SK-N-SH (cell line): ENCODE measurements at regions not wholly inside any gene's neighbourhood (a gene's known extent, or its start where the extent isn't known, plus 50 kb on each side); places are given as distances from the start of the nearest gene placed in this dataset.

Experiments used
- CTCF ChIA-PET: fragments of 300-600, 350-600 bp; formaldehyde crosslinking; extraction: SDS; loops from one replicate; lab custom pipeline; 2021; lab: Yijun Ruan, JAX
- POLR2A ChIA-PET: fragments of 350-600 bp; sonication (Branson Sonifier 250); formaldehyde crosslinking; extraction: SDS; loops from one replicate; lab custom pipeline; 2020; ENCODE audit warnings: antibody characterized with exemption, inconsistent platforms; lab: Yijun Ruan, JAX
- DNase-seq: peaks from one replicate; pipeline ENCODE4 v3.0.0; 2012
- H2AFZ ChIP-seq: fragments of 200-600 bp; sonication (generic); 2 replicates; pipeline ENCODE4 v1.8.1; 2016; ENCODE audit warnings: antibody characterized with exemption, mild to moderate bottlenecking, low read depth
- H3F3A ChIP-seq: fragments of 200-600 bp; sonication (generic); replicated peaks from 2 replicates; pipeline ENCODE3; 2016; ENCODE audit warnings: antibody characterized with exemption, mild to moderate bottlenecking; ENCODE audit not compliant: insufficient read depth
- H3K27ac ChIP-seq, 2 experiments: fragments of 200-500 bp in 1 of 2; fragments of 200-600 bp in 1 of 2; sonication (Bioruptor generic) in 1 of 2; sonication (generic), shearing (Covaris generic) in 1 of 2; 2 replicates each; pipeline versions ENCODE4 v1.5.1 to v1.6.1; 2014 to 2016; ENCODE audit warnings: low read depth in 2 of 2, inconsistent platforms in 1 of 2, low read length in 1 of 2, mild to moderate bottlenecking in 1 of 2, mixed read lengths in 1 of 2
- H3K27me3 ChIP-seq: fragments of 200-600 bp; sonication (generic), shearing (Covaris generic); 2 replicates; pipeline ENCODE4 v1.6.1; 2016; ENCODE audit warnings: mixed run types; ENCODE audit not compliant: insufficient read depth
- H3K36me3 ChIP-seq, 2 experiments: fragments of 200-500 bp in 1 of 2; fragments of 200-600 bp in 1 of 2; sonication (Bioruptor generic) in 1 of 2; sonication (generic) in 1 of 2; replicated peaks in 1 of 2; 2 replicates each; pipeline versions ENCODE3 to v1.5.1; 2014 to 2016; ENCODE audit warnings: low read length in 1 of 2, mild to moderate bottlenecking in 1 of 2; ENCODE audit not compliant: insufficient read depth in 2 of 2, control insufficient read depth in 1 of 2
- H3K4me1 ChIP-seq, 2 experiments: fragments of 200-500 bp in 1 of 2; fragments of 200-600 bp in 1 of 2; sonication (Bioruptor generic) in 1 of 2; sonication (generic), shearing (Covaris generic) in 1 of 2; 2 replicates each; pipeline versions ENCODE4 v1.5.1 to v1.6.1; 2014 to 2016; ENCODE audit warnings: low read depth in 1 of 2, low read length in 1 of 2, mixed run types in 1 of 2; ENCODE audit not compliant: insufficient read depth in 2 of 2, control insufficient read depth in 1 of 2
- H3K4me2 ChIP-seq: fragments of 200-600 bp; sonication (generic), shearing (Covaris generic); 2 replicates; pipeline ENCODE4 v1.6.1; 2017; ENCODE audit warnings: mixed run types
- H3K4me3 ChIP-seq, 2 experiments: fragments of 200-500 bp in 1 of 2; fragments of 200-600 bp in 1 of 2; sonication (Bioruptor generic) in 1 of 2; sonication (generic), shearing (Covaris generic) in 1 of 2; 2 replicates each; pipeline versions ENCODE4 v1.5.1 to v1.8.1; 2014 to 2016; ENCODE audit warnings: low read depth in 2 of 2, inconsistent platforms in 1 of 2, low read length in 1 of 2, mild to moderate bottlenecking in 1 of 2, mixed read lengths in 1 of 2, moderate library complexity in 1 of 2
- H3K79me2 ChIP-seq: fragments of 200-600 bp; sonication (generic); 2 replicates; pipeline ENCODE4 v1.8.1; 2017; ENCODE audit warnings: mild to moderate bottlenecking; ENCODE audit not compliant: insufficient read depth
- H3K9ac ChIP-seq: fragments of 200-600 bp; sonication (generic); 2 replicates; pipeline ENCODE4 v1.6.1; 2017; ENCODE audit warnings: mixed run types
- H3K9me2 ChIP-seq: fragments of 200-600 bp; sonication (generic); 2 replicates; pipeline ENCODE4 v1.6.1; 2017; ENCODE audit warnings: mixed run types
- H3K9me3 ChIP-seq: fragments of 200-600 bp; sonication (generic); 2 replicates; pipeline ENCODE4 v1.6.1; 2017; ENCODE audit warnings: mixed run types, mild to moderate bottlenecking, moderate library complexity
- H4K20me1 ChIP-seq: fragments of 200-600 bp; sonication (generic); 2 replicates; pipeline ENCODE4 v1.6.1; 2017; ENCODE audit warnings: mild to moderate bottlenecking, mixed run types; ENCODE audit not compliant: insufficient read depth
- EP300 ChIP-seq, 2 experiments: IDR thresholded peaks; 2 replicates each; pipeline versions ENCODE4 v1.4.0 to v1.6.1; 2012; ENCODE audit warnings: borderline replicate concordance in 1 of 2, low read depth in 1 of 2, low read length in 1 of 2
- MAX ChIP-seq: IDR thresholded peaks from 2 replicates; pipeline ENCODE4 v1.4.0; 2012; ENCODE audit warnings: low read depth
- MXI1 ChIP-seq: IDR thresholded peaks from 2 replicates; pipeline ENCODE4 v1.6.1; 2012; ENCODE audit warnings: mild to moderate bottlenecking, low read depth, low read length, improper control_type of control experiment
- PBX3 ChIP-seq: IDR thresholded peaks from 2 replicates; pipeline ENCODE4; 2012
- RCOR1 ChIP-seq: fragments of 150-350 bp; IDR thresholded peaks from 2 replicates; pipeline ENCODE4 v1.6.1; 2017; ENCODE audit warnings: antibody characterized with exemption, low read length
- REST ChIP-seq: IDR thresholded peaks from 2 replicates; pipeline ENCODE4 v1.6.1; 2012; ENCODE audit warnings: mild to moderate bottlenecking, low read depth, low read length, moderate library complexity
- RFX5 ChIP-seq: IDR thresholded peaks from 2 replicates; pipeline ENCODE4 v1.6.1; 2012; ENCODE audit warnings: mild to moderate bottlenecking, improper control_type of control experiment, low read length
- TAF1 ChIP-seq: IDR thresholded peaks from 2 replicates; pipeline ENCODE4 v1.6.1; 2012; ENCODE audit warnings: low read depth, mild to moderate bottlenecking, low read length, moderate library complexity, borderline replicate concordance
- TEAD4 ChIP-seq: IDR thresholded peaks from 2 replicates; pipeline ENCODE4 v1.4.0; 2012; ENCODE audit warnings: mild to moderate bottlenecking, borderline replicate concordance; ENCODE audit not compliant: insufficient read depth
- WGBS: methylation state at CpG from one replicate; pipeline ENCODE4 v1.1.6; 2017; ENCODE audit warnings: low lambda C conversion rate; 5-methylcytosine and 5-hydroxymethylcytosine counted together
- small RNA-seq, 7 experiments: library from RNA; depleted of rRNA; stranded (forward); fragments of <200 nt; gene quantifications; one replicate each; pipeline ENCODE3, GENCODE V24; 2012

- no peak for TF ChIP-seq REST
- no peak for TF ChIP-seq RFX5
- no peak for TF ChIP-seq TEAD4
- TF ChIP-seq MAX = no peak
Observed at GRCh38 chr12:67211029-67211428, 58.1 kb upstream of the CAND1 start (continued).

GRCh38 chr12:67211494-67211893 lies 57.7 kb upstream of the CAND1 start:
- no peak for TF ChIP-seq RCOR1
- TF ChIP-seq, all 33 proteins: peak for 0

GRCh38 chr12:67217647-67218046 lies 51.5 kb upstream of the CAND1 start:
- H3K27ac ChIP-seq = no peak overlapping the region
- ChIA-PET POLR2A (no interaction called here), CTCF (no interaction called here)
- no peak overlapping the region for H2AFZ ChIP-seq
- no peaks in the 10 kb centered on the region for H4K20me1 ChIP-seq
- TF ChIP-seq EP300 (IDR thresholded peaks at IDR 0.05; ENCODE audit: borderline replicate concordance in 1 of 2, low read depth in 1 of 2, low read length in 1 of 2) (no peak), MXI1 (no peak), TAF1 (no peak), PBX3 (no peak)
- H3K27me3 ChIP-seq = no peaks in the 10 kb centered on the region
- H3K4me2 ChIP-seq = no peak overlapping the region
- no peaks in the 10 kb centered on the region for H3K9me2 ChIP-seq
- no peaks in the 10 kb centered on the region for H3K9me3 ChIP-seq
- H3K36me3 ChIP-seq = no peaks in the 10 kb centered on the region
- H3K9ac ChIP-seq = no peak overlapping the region
- no peak for DNase-seq
- WGBS = 35% methylated on average over 6 of the region's 6 CpGs
- H3K79me2 ChIP-seq = no peaks in the 10 kb centered on the region
- H3K4me3 ChIP-seq = no peak overlapping the region
- no peaks in the 10 kb centered on the region for H3F3A ChIP-seq
- H3K4me1 ChIP-seq = no peaks in the 10 kb centered on the region

More at GRCh38 chr12:67211494-67211893, 57.7 kb upstream of the CAND1 start:
- POLR2A ChIA-PET = no interaction called here
- H3K4me2 ChIP-seq = no peak overlapping the region
- CTCF ChIA-PET = no interaction called here
- no peak overlapping the region for H3K4me3 ChIP-seq
- no peaks in the 10 kb centered on the region for H3K27me3 ChIP-seq
- no peaks in the 10 kb centered on the region; the same call in 1 of the 2 replicates for H3K9me3 ChIP-seq
- no peak overlapping the region for H3K27ac ChIP-seq
- no peaks in the 10 kb centered on the region for H3F3A ChIP-seq
- 45% methylated on average over 2 of the region's 2 CpGs for WGBS
- H3K79me2 ChIP-seq = no peaks in the 10 kb centered on the region
- H2AFZ ChIP-seq = no peak overlapping the region
- H4K20me1 ChIP-seq = no peaks in the 10 kb centered on the region
- DNase-seq = no peak
- H3K4me1 ChIP-seq = no peaks in the 10 kb centered on the region
- H3K36me3 ChIP-seq = no peaks in the 10 kb centered on the region
- no peaks in the 10 kb centered on the region for H3K9me2 ChIP-seq
- H3K9ac ChIP-seq = no peak overlapping the region

Small RNA genes lying in the stretch of these regions (small RNA-seq; reads per million reads assigned to genes)
- gene AC073530.2 = 0 reads per million in 7 experiments
